ENCODE measurements at regions not wholly inside any gene's neighbourhood (a gene's known extent, or its start where the extent isn't known, plus 50 kb on each side); places are given as distances from the start of the nearest gene placed in this dataset.

GRCh38 chr3:63192248-63192647, 85.9 kb upstream of the SYNPR start:
- intact Hi-C loops (cut with micrococcal nuclease), result no loop called here
- no peak for DNase-seq
- Histone ChIP-seq H3K4me2 (replicated peaks; ENCODE audit: low read depth, low read length, poor library complexity, severe bottlenecking) (no peak overlapping the region), H3K27ac (ENCODE audit: low read length in 2 of 2) (no peak overlapping the region), H3K4me1 (ENCODE audit: control insufficient read depth in 2 of 2, insufficient read depth in 2 of 2, low read length in 2 of 2) (no peaks in the 10 kb centered on the region), H3K9me3 (ENCODE audit: control extremely low read depth in 1 of 3, control insufficient read depth in 2 of 3, insufficient read depth in 1 of 3, low read length in 2 of 3) (no peaks in the 10 kb centered on the region), H3K36me3 (replicated peaks in 1 of 2; ENCODE audit: control extremely low read depth in 1 of 2, control insufficient read depth in 1 of 2, extremely low read depth in 1 of 2, insufficient read depth in 2 of 2, low read length in 1 of 2) (no peaks in the 10 kb centered on the region), H3K9ac (ENCODE audit: low read length) (no peak overlapping the region), H4K20me1 (ENCODE audit: control insufficient read depth, insufficient read depth, low read length, poor library complexity, severe bottlenecking) (no peaks in the 10 kb centered on the region), H3K27me3 (replicated peaks in 1 of 4; ENCODE audit: control extremely low read depth in 1 of 4, control insufficient read depth in 3 of 4, insufficient read depth in 4 of 4, low read length in 3 of 4) (no peaks in the 10 kb centered on the region), H2AFZ (ENCODE audit: insufficient read depth, low read depth, low read length, poor library complexity, severe bottlenecking) (no peak overlapping the region), H3K4me3 (ENCODE audit: control extremely low read depth in 1 of 5, extremely low read depth in 1 of 5, insufficient read depth in 1 of 5, low read depth in 2 of 5, low read length in 4 of 5) (no peak overlapping the region), H3K79me2 (ENCODE audit: control insufficient read depth, insufficient read depth, low read length) (no peaks in the 10 kb centered on the region)
- ChIA-PET CTCF (no interaction called here), POLR2A (no interaction called here)
- Mint-ChIP-seq H3K27ac (no peak overlapping the region), H3K9me3 (ENCODE audit: insufficient read depth) (peaks cover 2% of the 10 kb centered on the region), H3K27me3 (peaks cover 3% of the 10 kb centered on the region), H3K4me1 (no peaks in the 10 kb centered on the region), H3K4me3 (no peak overlapping the region)
- no CpG with 5 or more reads among the region's 3 CpGs for WGBS (ENCODE audit: insufficient coverage)
- no peak for ATAC-seq (ENCODE audit: low read depth)
- TF ChIP-seq EZH2 (IDR thresholded peaks at IDR 0.05; ENCODE audit: borderline replicate concordance, insufficient read depth, low read depth, low read length, poor library complexity, severe bottlenecking) (no peak), CTCF (IDR thresholded peaks at IDR 0.05) (no peak)

GRCh38 chr3:63193647-63194046, 84.5 kb upstream of the SYNPR start:
- Histone ChIP-seq H3K4me3 (ENCODE audit: control extremely low read depth in 1 of 5, extremely low read depth in 1 of 5, insufficient read depth in 1 of 5, low read depth in 2 of 5, low read length in 4 of 5) (no peak overlapping the region), H4K20me1 (ENCODE audit: control insufficient read depth, insufficient read depth, low read length, poor library complexity, severe bottlenecking) (no peaks in the 10 kb centered on the region), H2AFZ (ENCODE audit: insufficient read depth, low read depth, low read length, poor library complexity, severe bottlenecking) (no peak overlapping the region), H3K9me3 (ENCODE audit: control extremely low read depth in 1 of 3, control insufficient read depth in 2 of 3, insufficient read depth in 1 of 3, low read length in 2 of 3) (no peaks in the 10 kb centered on the region), H3K9ac (ENCODE audit: low read length) (no peak overlapping the region), H3K27ac (ENCODE audit: low read length in 2 of 2) (no peak overlapping the region), H3K27me3 (replicated peaks in 1 of 4; ENCODE audit: control extremely low read depth in 1 of 4, control insufficient read depth in 3 of 4, insufficient read depth in 4 of 4, low read length in 3 of 4) (no peaks in the 10 kb centered on the region), H3K79me2 (ENCODE audit: control insufficient read depth, insufficient read depth, low read length) (no peaks in the 10 kb centered on the region), H3K4me2 (replicated peaks; ENCODE audit: low read depth, low read length, poor library complexity, severe bottlenecking) (no peak overlapping the region), H3K4me1 (ENCODE audit: control insufficient read depth in 2 of 2, insufficient read depth in 2 of 2, low read length in 2 of 2) (no peaks in the 10 kb centered on the region), H3K36me3 (replicated peaks in 1 of 2; ENCODE audit: control extremely low read depth in 1 of 2, control insufficient read depth in 1 of 2, extremely low read depth in 1 of 2, insufficient read depth in 2 of 2, low read length in 1 of 2) (no peaks in the 10 kb centered on the region)
- DNase-seq, result no peak
- no peak overlapping the region for H3K4me3 Mint-ChIP-seq
- intact Hi-C loops (cut with micrococcal nuclease), result no loop called here
- H3K9me3 Mint-ChIP-seq (ENCODE audit: insufficient read depth), result peaks cover 2% of the 10 kb centered on the region
- peaks cover 3% of the 10 kb centered on the region for H3K27me3 Mint-ChIP-seq
- CTCF ChIA-PET, result interaction anchor here (2.3 kb wide), 1 partner anchor 527 kb away, joined by 10 read pairs; no protein-coding TSS in a partner anchor
- POLR2A ChIA-PET, result no interaction called here
- no peak overlapping the region for H3K27ac Mint-ChIP-seq
- TF ChIP-seq EZH2 (IDR thresholded peaks at IDR 0.05; ENCODE audit: borderline replicate concordance, insufficient read depth, low read depth, low read length, poor library complexity, severe bottlenecking) (no peak), CTCF (IDR thresholded peaks at IDR 0.05) (no peak)
- H3K4me1 Mint-ChIP-seq, result no peaks in the 10 kb centered on the region
- WGBS (ENCODE audit: insufficient coverage), result no CpG with 5 or more reads among the region's 3 CpGs
- no peak for ATAC-seq (ENCODE audit: low read depth)
